HG03060 (cell line): ENCODE measurements at regions not wholly inside any gene's neighbourhood (a gene's known extent, or its start where the extent isn't known, plus 50 kb on each side); places are given as distances from the start of the nearest gene placed in this dataset.

Experiments
- ATAC-seq: cut with Tn5 transposase; IDR thresholded peaks from one replicate; pipeline ENCODE4 v1.9.1; 2021; ENCODE audit warnings: low read depth, moderate number of reproducible peaks; ENCODE audit not compliant: unreplicated experiment

DNA sequence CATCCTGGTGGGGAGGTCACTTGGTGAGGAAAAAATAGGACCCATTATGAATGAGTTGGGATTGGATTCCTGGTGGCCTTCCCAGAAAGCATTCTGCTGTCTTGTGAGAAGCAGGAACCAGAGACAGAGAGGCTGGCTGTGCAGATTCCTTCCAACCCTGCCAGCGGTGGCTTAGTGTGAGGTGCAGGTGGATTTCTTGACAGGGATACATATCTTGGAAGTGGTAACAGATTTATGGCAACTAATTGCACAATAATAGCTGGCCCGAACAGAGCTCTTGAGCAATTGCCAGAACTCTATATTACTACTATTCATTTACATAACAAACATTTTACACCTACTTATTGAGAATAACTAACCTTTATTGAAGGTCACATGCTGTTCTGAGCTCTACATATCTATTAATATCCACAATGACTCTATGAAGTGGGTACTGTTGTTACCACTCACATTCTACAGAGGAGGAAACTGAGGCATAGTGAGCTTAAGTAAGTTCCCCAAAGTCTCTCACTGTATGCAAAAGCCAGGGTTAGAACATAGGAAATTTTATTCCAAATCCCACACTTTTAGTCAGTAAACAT, 173.9 kb upstream of the SERP2 start:
- ATAC-seq = no peak

DNA sequence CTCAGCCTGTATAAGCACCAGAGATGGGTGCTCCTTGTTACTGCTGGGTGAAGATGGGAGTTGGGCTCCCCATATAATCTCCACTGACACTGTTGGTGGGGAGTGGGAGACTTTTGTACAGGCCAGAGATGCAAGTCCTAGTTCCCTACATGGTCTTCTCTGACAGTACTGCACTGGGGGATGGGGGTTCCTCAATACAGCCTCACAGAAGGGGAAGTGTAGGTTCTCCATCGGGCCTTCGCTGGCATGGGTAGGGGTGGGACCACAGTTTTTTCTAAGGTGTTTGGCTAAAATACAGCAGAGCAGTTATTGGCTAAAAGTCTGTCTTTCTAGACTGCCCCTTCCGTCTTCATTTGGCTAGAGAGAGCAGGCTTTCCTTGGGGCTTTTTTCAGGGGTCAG, 167.2 kb upstream of the SERP2 start:
- no peak for ATAC-seq

DNA sequence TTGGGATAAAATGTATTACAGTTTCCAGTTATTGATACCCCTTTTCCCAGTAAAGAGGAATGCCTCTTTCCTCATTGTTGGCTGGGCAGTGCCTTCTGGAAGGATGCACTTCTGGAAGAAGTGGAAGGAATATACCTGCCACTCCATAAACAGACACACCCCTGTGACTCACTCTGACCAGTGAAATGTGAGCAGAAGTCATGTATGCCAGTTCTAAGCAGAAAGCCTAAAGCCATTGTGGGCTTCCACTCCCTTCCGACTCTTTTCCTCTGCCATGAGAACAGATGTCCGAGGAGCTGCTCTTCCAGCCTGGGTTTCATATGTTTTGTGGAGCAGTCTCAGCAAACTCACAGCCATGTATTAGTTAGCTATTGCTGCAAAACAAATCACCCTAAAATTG, 166.1 kb upstream of the SERP2 start:
- no peak for ATAC-seq

DNA sequence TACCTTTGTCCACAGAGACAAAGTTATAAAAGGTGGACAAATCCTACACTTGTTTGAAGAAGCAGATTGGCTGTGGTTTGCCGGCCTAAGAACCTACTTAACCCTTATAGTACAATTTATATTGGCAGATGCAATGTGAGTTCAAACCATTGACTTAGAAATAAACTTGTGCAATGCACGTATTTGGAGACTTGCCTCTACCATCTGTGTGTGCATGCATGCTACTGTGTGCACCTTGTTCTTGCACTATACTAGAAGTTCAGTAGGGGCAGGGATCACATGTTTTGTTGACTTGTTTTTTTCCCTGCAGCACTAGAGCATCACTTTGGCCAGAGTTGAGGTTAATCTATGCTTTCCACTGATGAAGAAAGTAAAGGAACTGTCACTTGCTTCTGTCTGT, 163.1 kb upstream of the SERP2 start:
- no peak for ATAC-seq

DNA sequence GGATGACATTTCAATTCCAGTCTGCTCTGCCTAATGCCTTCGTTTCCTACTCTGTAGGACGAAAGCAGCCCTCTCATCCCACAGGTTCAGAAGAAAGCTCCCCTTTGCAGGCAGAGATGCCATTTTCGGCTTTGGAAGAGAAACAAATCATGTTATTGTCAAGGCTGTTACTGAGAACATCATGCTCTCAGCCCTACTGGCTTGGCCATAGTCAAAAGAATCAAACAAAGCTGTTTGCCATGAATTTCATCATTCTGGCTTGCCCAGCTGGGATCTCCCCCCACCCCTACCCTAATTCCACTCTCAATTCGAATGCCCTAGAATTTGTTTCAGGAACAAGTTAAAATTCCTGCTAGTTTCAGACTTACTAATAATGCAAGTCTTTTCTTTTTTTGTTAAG, 162.3 kb upstream of the SERP2 start:
- no peak for ATAC-seq

DNA sequence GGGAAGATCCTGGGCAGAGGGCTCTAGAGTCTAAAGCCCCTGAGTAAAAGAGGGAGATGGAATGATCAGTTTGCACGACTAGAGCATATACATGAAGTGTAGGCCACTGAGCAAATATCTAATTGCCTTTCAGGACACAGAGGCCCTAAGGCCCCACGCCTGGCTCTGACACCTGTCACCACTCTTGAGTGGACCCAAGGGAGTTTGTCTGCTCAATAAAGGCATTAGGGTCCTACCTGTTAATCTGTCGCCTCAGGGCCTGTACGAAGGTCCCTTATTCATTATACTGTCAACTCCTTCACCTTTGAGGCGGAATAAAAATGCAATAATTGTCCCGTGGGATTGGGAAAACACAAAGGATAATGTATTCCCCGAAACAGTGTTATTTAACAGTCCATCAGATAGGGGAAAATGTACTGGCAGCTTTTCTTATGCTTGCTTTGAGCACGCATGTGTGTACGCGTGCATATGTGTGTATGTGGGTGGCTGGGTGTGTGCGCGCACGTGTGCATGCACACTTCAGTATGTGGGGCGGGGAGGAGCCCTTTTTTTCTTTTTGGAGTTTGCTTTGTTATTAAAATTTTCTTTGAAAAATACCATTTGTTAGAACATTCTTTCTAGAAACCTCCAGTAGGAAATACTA, 161.8 kb upstream of the SERP2 start:
- ATAC-seq = no peak

DNA sequence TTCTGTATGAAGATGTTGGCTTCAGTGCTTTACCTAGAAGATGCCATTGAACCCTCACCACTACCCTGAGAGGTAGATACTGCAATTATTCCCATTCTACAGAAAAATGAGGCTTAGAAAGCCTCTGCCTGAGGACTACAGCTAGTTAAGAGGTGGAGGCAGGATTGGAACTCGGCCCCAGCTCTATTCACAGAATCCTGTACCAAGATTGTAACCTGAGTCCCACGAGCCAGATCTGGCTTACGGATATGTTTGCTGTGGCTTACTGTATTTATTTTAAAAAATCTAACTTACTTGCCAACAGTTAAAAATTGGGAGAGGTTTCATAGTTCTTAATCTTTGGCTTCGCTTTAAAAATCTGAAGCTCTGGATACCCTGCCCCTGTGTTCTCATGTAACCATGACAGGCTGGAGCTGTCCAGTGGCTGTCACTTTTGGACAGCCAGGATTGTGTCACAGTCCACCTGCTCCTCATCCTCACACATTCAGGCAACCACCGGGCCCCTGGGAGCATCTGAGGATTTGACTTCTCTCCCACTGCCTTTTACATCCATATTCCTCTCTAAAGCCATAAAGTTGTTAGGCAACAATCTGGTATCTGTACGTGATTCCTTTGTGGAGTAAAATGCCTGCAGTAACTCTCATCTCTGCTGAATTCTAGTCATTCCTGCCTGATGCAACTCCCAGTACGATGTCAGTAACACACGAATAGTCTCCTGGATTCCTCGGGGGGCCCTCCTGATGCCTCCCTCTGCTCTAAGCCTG, 160.8 kb upstream of the SERP2 start:
- ATAC-seq = no peak

DNA sequence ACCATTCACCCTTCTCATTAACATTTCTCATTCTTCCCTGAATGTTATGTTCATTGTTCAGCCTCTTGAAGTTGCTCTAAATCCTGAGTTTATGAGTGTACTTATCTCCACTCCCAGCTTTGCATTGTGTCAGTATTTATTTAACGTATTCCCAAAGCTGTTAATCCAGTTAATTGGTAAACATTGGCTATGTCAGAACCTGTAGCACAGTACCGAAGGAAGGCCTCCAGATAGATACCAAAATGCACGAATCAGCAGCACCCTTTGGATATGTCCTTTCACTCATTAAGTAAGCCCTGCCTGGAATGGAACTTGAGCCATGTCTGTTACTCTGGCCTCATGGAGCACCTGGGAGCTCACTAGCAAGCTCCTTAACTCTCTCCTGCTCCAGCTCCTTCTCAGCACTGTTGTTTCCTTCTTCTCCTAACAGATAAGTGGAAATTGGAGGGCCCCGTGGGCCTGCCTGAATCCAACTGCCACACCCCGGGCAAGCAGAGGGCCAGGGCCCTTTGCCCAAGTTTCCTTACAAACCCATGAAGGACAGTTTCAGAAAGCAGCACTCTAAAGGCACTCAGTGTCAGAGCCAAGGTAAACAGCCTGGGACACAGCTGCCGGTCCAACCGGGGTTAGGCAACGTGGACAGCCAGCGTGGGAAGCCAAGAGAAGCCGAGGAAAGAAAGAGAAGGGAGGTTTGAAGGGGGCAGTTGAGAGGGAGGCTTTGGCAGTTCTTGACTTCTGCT, 155.0 kb upstream of the SERP2 start:
- ATAC-seq = no peak

DNA sequence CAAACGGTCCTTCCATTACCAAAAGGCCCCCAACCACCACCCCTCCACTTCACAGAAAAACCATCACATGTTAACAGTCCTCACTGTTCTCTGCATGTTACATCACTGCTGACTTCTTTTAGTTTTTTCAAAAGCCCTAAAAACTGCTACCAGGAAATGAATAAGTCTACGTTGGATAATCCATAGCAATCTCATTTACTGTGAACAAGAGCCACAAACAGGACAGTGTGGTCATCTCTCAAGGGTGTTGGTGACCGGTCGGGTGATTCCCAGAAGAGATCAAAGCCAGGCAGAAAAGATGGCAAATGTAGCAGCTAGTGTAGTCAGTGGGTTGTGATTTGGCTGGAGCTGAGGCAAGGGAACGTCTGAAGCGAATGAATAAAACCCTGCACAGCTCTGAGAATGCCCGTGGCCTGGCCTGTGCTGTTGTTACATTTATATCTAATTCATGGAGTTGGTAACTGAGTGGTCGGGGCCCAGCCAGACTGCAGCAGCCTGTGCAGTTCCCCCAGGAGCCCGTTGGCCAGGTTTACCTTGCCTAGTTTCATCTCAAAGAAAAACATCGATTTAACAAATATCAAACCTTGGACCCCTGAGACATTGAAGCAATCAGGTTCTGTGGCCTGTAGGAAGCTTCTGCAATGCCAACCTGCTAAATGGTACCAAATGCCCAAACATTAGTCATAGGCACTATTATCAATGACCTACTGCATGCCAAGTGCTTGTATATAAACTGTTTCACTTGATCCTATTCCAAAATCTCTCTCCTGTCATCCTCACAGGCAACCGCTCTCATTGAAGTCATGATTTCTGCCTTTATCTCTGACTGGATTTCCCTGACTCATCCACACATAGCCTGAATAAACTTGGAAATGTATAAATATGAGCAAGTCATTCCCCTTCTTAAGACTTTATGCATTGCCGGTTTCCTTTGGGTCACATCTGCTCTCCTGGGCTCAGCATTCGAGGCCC, 153.8 kb upstream of the SERP2 start:
- ATAC-seq = no peak

DNA sequence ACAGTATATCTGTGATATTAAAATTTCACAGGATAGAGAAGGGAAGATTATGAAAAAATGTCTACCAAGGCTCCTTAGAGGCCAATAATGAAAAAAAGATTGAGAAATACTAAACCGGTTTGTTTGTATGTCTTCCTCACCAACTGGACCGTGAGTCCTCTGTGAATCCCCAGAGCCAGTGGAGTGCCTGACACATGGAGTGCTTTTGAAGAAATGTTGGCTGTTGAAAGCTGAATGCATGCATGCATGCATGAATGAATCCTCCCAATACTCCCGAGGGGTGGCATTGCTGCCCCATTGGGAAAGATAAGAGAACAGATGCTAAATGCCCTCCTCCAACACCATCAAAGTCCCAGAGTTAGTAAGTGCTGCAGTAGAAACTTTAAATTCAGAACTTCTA, 152.7 kb upstream of the SERP2 start:
- no peak for ATAC-seq

DNA sequence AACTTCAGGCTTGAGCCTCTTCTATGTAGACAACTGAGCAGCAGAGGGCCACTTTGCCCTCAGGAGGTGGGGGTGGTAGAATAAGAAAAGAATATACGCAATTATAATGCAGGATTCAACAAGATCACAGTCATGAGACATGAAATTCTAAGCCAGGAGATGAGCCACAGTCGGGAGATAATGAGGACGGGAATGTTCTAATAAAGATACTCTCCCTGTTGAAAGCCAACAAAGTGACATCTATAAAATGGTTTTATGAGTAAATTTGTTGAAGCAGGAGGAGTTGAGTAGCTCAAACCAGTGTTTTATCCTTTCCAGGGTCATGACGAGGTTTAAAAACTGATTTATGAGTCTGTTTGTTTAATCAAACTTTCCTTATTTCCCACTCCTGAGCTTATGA, 152.0 kb upstream of the SERP2 start:
- no peak for ATAC-seq

DNA sequence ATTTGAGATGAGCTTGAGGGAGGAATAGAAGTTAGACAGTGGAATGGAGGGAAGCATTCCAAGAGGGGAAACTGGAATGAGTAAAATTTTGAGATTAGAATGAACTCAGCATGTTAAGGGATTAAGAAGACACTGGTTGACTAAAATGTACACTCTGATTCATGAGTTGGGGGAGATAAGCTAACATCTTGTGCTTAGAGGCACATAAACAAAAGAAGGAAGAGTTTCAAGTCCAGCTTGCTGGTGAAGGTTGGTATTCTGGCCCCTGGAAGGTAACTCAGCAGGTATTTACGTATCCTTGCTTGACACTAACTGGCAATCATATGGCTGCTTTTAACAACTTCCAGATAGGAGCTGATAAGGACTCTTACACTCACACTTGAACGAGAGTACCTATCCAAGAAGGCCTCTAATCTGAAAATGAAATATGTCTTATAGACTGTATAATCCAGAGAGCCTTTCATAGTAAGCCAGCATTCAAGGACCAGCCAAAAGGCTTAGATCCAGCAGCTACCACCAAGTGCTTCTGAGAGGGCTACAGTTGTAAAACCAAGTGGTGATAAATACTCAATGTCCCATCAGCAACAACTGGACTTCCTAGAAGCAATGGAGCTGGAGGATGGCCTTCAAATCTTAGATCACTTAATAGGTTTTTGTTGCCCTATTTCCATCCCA, 149.7 kb upstream of the SERP2 start:
- no peak for ATAC-seq

DNA sequence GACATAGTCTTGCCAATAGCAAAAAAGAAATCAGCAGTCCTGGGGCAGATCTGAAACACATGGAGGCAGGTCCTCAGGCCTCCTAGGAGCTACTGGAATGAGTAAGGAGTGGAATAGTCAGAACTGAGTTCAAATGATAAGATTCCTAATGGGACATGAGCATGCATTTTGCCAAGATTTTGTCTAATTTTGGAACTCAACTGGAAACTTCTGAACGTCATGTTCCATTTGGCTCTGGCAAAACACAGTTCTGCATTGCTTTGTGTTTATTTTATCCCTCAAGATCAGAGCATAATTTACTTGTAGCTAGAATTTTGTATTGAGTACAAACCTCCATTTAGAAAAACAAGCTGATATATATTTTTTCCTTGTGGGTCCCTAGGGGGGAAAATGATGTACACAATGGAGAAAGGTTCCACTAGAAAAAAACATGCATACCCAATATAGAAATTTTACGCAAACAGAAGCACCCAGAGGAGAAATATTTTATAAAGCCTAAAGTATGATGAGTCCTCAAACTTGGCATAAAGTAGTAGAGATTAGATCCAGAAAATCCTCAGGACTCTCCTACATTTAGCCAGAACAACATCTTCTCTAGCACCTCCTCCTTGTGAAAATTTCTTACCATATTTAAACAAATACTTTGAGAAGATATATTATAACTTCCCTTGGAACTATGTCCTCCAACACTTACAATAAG, 149.0 kb upstream of the SERP2 start:
- ATAC-seq = no peak

DNA sequence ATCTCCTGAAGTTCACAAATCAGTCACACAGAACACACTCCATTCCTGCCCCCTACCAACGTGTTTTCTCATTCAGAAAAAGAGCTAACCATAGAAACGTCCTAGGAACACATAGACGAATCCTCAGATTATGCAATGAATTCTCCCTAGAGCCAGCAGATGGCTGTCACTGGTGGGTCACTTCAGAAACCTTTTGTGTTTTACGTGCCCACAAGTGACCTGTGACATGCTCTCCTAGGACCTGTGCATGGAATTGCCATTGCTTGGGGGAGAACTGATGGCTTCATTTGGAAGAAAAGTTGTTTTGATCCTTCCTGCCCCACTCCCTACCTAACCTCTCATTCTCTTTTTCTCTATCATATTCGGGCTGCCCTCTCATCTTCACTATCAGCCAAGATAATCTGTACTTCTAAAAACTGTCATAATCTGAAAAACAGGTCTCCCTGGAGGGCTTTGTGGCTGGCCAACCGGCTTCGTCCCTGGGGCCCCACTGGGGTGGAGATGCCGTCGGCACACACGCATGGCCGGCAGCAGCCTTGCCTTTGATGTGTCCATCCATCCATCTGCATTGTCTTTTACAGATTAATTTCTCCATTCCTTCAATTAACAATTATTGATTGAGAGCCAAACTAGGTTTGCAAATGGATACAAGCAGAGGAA, 144.1 kb upstream of the SERP2 start:
- ATAC-seq = no peak

DNA sequence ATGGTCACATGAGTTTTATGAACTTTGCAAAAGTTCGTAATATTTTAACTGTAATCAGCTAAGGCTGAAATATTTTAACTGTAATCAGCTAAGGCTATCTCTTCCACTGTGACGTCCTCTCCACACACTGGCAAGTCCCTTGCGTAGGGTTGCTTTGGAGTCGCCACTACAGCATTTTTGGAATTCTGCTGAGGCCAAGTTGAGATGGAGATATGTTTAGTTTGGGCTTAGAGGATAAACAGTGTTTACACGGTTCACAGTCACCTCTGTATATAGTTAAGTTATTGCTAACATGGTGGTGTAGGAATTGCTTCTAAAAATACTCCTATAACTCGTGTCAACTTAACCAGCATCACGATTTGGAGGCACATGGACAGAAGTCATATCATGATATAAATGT, 143.6 kb upstream of the SERP2 start:
- ATAC-seq = no peak

DNA sequence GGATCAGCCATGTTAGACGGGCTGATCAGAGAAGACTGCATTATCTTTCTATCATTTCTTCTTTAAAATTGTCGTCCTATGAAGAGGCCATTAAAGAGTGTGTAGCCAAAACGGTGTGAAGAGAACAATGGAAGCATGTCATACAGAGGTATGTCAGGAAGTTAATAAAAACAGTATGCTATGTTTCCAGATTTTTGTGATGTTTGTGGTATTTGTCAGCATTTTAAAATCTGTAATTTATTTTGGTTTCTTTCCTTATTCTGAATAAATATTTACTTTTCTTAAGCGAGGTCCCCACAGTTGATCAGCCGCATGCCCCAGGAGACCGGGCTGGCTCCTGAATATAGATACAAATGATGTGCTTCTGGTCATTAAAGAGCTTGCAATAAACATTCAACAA, 142.9 kb upstream of the SERP2 start:
- ATAC-seq = no peak

DNA sequence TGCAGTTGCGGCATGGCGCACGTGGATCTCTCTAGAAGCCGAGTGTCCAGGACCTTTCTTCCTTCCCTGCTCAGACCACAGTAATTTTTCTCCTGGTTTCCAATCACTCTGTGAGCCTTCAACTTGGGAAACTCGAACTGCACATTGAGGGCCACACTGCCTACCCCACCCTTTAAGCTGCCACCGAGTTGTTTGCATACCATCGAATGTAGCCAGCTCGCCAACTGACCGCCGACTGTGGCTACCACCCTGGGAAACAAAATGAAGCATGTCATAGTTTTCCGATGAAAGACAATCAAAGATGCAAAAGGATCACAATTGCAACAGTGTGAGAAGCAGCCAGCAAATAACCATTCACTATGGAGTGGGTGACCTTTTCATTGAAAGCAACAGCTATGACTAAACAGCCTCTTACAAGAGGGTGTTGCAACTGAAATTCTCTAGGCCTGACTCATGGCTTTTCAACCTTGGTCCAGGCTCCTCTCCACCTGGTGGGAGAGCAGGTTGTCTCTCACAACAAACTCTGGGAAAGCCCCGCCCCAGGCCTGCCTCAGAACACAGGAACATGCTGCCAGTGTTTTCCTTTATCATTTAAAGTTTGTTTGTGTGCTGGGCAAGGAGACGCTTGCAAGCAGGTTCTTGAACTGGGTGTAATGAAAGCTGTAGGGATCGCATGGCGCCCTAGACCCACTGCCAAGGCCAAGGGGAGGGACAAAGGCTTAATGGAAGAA, 141.7 kb upstream of the SERP2 start:
- ATAC-seq = no peak

DNA sequence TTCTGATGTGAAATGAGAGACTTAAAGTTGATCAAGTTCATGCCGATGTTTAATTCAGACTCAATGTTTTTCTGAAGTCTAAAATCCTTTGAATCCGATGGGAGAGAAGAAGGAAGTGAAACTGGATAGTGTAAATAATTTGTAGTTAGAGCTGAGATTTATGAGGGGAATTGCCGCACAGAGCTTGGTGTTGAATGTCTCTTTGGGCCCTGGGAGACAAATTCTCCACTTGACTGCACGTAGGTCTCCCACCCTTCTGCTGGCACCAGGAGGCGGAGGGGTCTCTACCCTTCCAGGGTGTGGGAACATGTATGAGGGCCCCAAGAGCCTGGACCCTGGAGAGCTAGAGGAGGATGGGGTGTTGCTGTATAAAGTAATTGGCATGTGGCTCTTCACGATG, 140.8 kb upstream of the SERP2 start:
- no peak for ATAC-seq
